WTC11 (cell line): ENCODE measurements at regions not wholly inside any gene's neighbourhood (a gene's known extent, or its start where the extent isn't known, plus 50 kb on each side); places are given as distances from the start of the nearest gene placed in this dataset.

Source experiments
- ATAC-seq: fragments of 200-7000 bp; cut with Tn5 transposase; 2 replicates; pipeline ENCODE4 v1.10.0; 2021; ENCODE audit warnings: mild to moderate bottlenecking, moderate library complexity
- CTCF ChIA-PET: fragments of 300-600 bp; sonication (Branson Sonifier 250); formaldehyde crosslinking; loops from one replicate; lab custom pipeline; 2021; ENCODE audit warnings: antibody characterized with exemption; lab: Charles Lee
- POLR2A ChIA-PET: fragments of 350-600 bp; sonication (Branson Sonifier 250); formaldehyde crosslinking; loops from one replicate; lab custom pipeline; 2021; ENCODE audit warnings: antibody characterized with exemption; lab: Charles Lee
- DNase-seq: peaks from one replicate; pipeline ENCODE4 v3.0.0; 2021; ENCODE audit warnings: low spot score
- H3K27ac Mint-ChIP-seq: 2 replicates; pipeline ENCODE4 v1.8.0; 2021; ENCODE audit warnings: mixed read lengths
- H3K27me3 Mint-ChIP-seq: 2 replicates; pipeline ENCODE4 v1.8.0; 2021; ENCODE audit warnings: low read depth, mild to moderate bottlenecking, moderate library complexity, mixed read lengths
- H3K36me3 Mint-ChIP-seq: 2 replicates; pipeline ENCODE4 v1.8.0; 2021; ENCODE audit warnings: mixed read lengths
- H3K4me1 Mint-ChIP-seq: 2 replicates; pipeline ENCODE4 v1.8.0; 2022; ENCODE audit warnings: mixed read lengths
- H3K4me3 Mint-ChIP-seq: 2 replicates; pipeline ENCODE4 v1.8.0; 2021; ENCODE audit warnings: mild to moderate bottlenecking, moderate library complexity, mixed read lengths
- H3K9me3 Mint-ChIP-seq: 2 replicates; pipeline ENCODE4 v1.8.0; 2021; ENCODE audit warnings: mixed read lengths
- ARID4B ChIP-seq: sonication (generic); formaldehyde crosslinking; IDR thresholded peaks from 2 replicates; pipeline ENCODE4 v1.8.0; 2023; ENCODE audit warnings: missing genetic modification reagents, mild to moderate bottlenecking, borderline replicate concordance
- ATF1 ChIP-seq: sonication (generic); formaldehyde crosslinking; IDR thresholded peaks from 2 replicates; pipeline ENCODE4 v1.8.1; 2023; ENCODE audit warnings: mild to moderate bottlenecking, moderate library complexity, missing genetic modification reagents
- ATF2 ChIP-seq: sonication (generic); formaldehyde crosslinking; IDR thresholded peaks from 2 replicates; pipeline ENCODE4 v1.8.1; 2022; ENCODE audit warnings: low read depth, missing genetic modification reagents, borderline replicate concordance
- ATF6 ChIP-seq: sonication (generic); formaldehyde crosslinking; IDR thresholded peaks from 2 replicates; pipeline ENCODE4 v1.8.1; 2023; ENCODE audit warnings: mild to moderate bottlenecking, missing genetic modification reagents
- GABPB1 ChIP-seq: sonication (generic); formaldehyde crosslinking; IDR thresholded peaks from 2 replicates; pipeline ENCODE4 v1.8.1; 2023; ENCODE audit warnings: mild to moderate bottlenecking, missing genetic modification reagents
- IRF1 ChIP-seq: sonication (generic); formaldehyde crosslinking; IDR thresholded peaks from 2 replicates; pipeline ENCODE4 v1.8.0; 2023; ENCODE audit warnings: missing genetic modification reagents
- JAZF1 ChIP-seq: fragments of 250-450 bp; sonication (Bioruptor Pico); IDR thresholded peaks from 2 replicates; pipeline ENCODE4 v1.9.0; 2021; ENCODE audit warnings: moderate library complexity, mild to moderate bottlenecking, inconsistent platforms
- RELA ChIP-seq: sonication (generic); formaldehyde crosslinking; IDR thresholded peaks from 2 replicates; pipeline ENCODE4 v1.8.1; 2022; ENCODE audit warnings: missing genetic modification reagents, mild to moderate bottlenecking, borderline replicate concordance
- SOX15 ChIP-seq: fragments of 250-450 bp; sonication (Bioruptor Pico); IDR thresholded peaks from 2 replicates; pipeline ENCODE4 v1.9.0; 2021; ENCODE audit warnings: mild to moderate bottlenecking
- SP1 ChIP-seq: sonication (generic); formaldehyde crosslinking; conservative IDR thresholded peaks from 2 replicates; pipeline ENCODE4 v1.8.1; 2022; ENCODE audit warnings: missing genetic modification reagents
- ZBTB21 ChIP-seq: sonication (generic); formaldehyde crosslinking; IDR thresholded peaks from 2 replicates; pipeline ENCODE4 v1.8.1; 2023; ENCODE audit warnings: mild to moderate bottlenecking, missing genetic modification reagents, borderline replicate concordance
- ZNF232 ChIP-seq: sonication (generic); formaldehyde crosslinking; IDR thresholded peaks from 2 replicates; pipeline ENCODE4 v1.8.0; 2022; ENCODE audit warnings: mild to moderate bottlenecking, missing genetic modification reagents
- TF ChIP-seq, protein P1 (sequence below): sonication (generic); formaldehyde crosslinking; IDR thresholded peaks from 2 replicates; pipeline ENCODE4 v1.8.1; 2022; ENCODE audit warnings: low read depth, mild to moderate bottlenecking, moderate library complexity, missing genetic modification reagents, borderline replicate concordance
- TF ChIP-seq, protein P2 (sequence below): sonication (generic); formaldehyde crosslinking; IDR thresholded peaks from 2 replicates; pipeline ENCODE4 v1.8.1; 2022; ENCODE audit warnings: mild to moderate bottlenecking, missing genetic modification reagents, moderate library complexity, borderline replicate concordance
- TF ChIP-seq, protein P3 (sequence below): sonication (generic); formaldehyde crosslinking; IDR thresholded peaks from 2 replicates; pipeline ENCODE4 v1.8.0; 2022; ENCODE audit warnings: mild to moderate bottlenecking, missing genetic modification reagents

DNA sequence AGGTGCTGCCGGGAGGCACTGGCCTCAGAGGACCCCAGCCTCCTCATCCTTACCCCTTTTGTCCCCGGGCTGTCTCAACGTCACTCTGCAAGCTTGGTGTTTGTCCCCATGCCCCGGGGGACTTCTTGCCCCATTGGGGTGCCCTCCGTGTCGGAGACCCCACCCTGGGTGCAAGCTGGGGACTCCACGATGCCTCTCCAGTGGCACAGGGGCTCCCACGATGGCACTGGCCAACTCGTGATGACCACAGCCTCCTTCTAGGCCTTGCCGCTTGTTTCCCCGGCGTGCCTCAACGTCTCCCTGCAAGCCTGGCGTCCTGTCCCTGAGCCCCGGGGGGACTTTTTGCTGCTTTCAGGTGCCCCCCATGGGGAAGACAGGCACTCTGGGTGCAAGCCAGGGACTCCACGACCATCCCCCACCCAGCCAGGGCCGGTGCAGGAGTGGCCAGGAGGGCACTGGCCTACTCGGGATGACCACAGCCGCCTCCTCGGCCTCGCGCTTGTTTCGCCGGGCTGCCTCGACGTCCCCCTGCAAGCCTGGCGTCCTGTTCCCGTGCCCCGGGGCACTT is 237.0 kb downstream of the TUBA3C start:
- DNase-seq = no peak
- POLR2A ChIA-PET = no interaction called here
- H3K36me3 Mint-ChIP-seq = peaks cover 43% of the 10 kb centered on the region
- H3K4me1 Mint-ChIP-seq = no peaks in the 10 kb centered on the region
- H3K27me3 Mint-ChIP-seq = 0 out of 2 replicates have a peak, but pooled peaks cover under 1% of the 10 kb centered on the region
- no peak overlapping the region for H3K4me3 Mint-ChIP-seq
- no peak overlapping the region for H3K27ac Mint-ChIP-seq
- ATAC-seq = no peak
- no peak for TF ChIP-seq ATF1 (CRISPR knock-in tag)
- TF ChIP-seq, protein P1, sequence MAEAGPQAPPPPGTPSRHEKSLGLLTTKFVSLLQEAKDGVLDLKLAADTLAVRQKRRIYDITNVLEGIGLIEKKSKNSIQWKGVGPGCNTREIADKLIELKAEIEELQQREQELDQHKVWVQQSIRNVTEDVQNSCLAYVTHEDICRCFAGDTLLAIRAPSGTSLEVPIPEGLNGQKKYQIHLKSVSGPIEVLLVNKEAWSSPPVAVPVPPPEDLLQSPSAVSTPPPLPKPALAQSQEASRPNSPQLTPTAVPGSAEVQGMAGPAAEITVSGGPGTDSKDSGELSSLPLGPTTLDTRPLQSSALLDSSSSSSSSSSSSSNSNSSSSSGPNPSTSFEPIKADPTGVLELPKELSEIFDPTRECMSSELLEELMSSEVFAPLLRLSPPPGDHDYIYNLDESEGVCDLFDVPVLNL (CRISPR knock-in tag) = no peak
- TF ChIP-seq, protein P2, sequence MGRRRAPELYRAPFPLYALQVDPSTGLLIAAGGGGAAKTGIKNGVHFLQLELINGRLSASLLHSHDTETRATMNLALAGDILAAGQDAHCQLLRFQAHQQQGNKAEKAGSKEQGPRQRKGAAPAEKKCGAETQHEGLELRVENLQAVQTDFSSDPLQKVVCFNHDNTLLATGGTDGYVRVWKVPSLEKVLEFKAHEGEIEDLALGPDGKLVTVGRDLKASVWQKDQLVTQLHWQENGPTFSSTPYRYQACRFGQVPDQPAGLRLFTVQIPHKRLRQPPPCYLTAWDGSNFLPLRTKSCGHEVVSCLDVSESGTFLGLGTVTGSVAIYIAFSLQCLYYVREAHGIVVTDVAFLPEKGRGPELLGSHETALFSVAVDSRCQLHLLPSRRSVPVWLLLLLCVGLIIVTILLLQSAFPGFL (CRISPR knock-in tag) = no peak
- TF ChIP-seq SP1 (CRISPR knock-in tag) = no peak
- H3K9me3 Mint-ChIP-seq = peaks cover 45% of the 10 kb centered on the region
- CTCF ChIA-PET = no interaction called here

DNA sequence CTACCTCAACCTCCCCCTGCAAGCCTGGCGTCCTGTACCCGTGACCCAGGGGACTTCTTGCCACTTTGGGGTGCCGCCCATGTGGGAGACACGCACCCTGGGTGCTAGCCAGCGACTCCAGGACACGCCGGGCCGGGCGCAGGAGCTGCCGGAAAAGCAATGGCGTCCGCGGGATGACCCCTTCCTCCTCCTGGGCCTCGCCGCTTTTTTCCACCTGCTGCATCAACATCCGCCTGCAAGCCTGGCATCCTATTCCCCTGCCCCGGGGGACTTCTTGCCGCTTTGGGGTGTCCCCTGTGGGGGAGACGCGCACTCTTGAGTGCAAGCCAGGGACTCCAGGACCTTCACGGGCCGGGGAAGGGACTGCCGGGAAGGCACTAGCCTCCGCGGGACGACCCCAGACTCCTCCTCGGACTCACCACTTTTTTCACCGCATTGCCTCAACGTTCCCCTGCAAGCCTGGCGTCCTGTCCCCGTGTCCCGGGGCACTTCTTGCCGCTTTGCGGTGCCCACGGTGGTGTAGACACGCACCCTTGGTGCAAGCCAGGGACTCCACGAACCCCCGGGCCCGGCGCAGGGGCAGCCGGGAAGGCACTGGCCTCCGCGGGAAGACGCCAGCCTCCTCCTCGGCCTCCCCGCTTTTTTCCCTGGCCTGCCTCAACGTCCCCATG is 237.8 kb downstream of the TUBA3C start:
- POLR2A ChIA-PET = no interaction called here

More for the DNA sequence above, 237.8 kb downstream of the TUBA3C start:
- no peak for DNase-seq
- Mint-ChIP-seq H3K4me1 (no peaks in the 10 kb centered on the region), H3K27ac (no peak overlapping the region), H3K9me3 (peaks cover 45% of the 10 kb centered on the region), H3K27me3 (no peaks in the 10 kb centered on the region; the same call in 1 of the 2 replicates), H3K36me3 (peaks cover 42% of the 10 kb centered on the region), H3K4me3 (no peak overlapping the region)
- TF ChIP-seq, protein P2 (CRISPR knock-in tag) = no peak
- TF ChIP-seq ATF6 (CRISPR knock-in tag) (no peak), ARID4B (CRISPR knock-in tag) (no peak), SOX15 (CRISPR knock-in tag) (no peak), ATF2 (CRISPR knock-in tag) (no peak), JAZF1 (CRISPR knock-in tag) (no peak), GABPB1 (no peak), IRF1 (CRISPR knock-in tag) (no peak), ZBTB21 (no peak), RELA (CRISPR knock-in tag) (no peak), ZNF232 (CRISPR knock-in tag) (no peak)
- TF ChIP-seq, protein P3, sequence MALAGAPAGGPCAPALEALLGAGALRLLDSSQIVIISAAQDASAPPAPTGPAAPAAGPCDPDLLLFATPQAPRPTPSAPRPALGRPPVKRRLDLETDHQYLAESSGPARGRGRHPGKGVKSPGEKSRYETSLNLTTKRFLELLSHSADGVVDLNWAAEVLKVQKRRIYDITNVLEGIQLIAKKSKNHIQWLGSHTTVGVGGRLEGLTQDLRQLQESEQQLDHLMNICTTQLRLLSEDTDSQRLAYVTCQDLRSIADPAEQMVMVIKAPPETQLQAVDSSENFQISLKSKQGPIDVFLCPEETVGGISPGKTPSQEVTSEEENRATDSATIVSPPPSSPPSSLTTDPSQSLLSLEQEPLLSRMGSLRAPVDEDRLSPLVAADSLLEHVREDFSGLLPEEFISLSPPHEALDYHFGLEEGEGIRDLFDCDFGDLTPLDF (CRISPR knock-in tag) = no peak
- ATAC-seq = no peak
- CTCF ChIA-PET = no interaction called here
